GM19043 (cell line): ENCODE measurements at regions not wholly inside any gene's neighbourhood (a gene's known extent, or its start where the extent isn't known, plus 50 kb on each side); places are given as distances from the start of the nearest gene placed in this dataset.
A peak's percentile ranks its signal among the peaks of the same experiment; 100 is the strongest.

Experiments used
- ATAC-seq: cut with Tn5 transposase; IDR thresholded peaks from one replicate; pipeline ENCODE4 v1.9.1; 2021; ENCODE audit warnings: low read depth; ENCODE audit not compliant: unreplicated experiment

DNA sequence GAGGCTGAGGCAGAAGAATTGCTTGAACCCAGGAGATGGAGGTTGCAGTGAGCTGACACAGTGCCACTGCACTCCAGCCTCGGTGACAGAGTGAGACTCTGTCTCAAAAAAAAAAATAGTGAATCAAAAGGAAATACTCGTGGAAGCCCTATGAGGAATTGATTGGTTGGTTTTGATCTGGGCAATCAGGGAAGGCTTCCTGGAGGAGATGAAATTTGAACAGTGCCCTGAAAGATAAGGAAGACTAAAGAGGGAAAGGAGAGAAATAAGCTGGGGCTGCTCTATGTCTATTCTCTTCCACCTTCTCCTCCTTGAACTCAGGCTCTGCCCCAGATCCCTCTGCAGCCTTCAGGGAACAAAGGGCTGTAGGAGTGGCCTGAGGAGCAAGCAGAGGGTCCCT, 54.1 kb downstream of the IRF2BPL start:
- no peak for ATAC-seq

DNA sequence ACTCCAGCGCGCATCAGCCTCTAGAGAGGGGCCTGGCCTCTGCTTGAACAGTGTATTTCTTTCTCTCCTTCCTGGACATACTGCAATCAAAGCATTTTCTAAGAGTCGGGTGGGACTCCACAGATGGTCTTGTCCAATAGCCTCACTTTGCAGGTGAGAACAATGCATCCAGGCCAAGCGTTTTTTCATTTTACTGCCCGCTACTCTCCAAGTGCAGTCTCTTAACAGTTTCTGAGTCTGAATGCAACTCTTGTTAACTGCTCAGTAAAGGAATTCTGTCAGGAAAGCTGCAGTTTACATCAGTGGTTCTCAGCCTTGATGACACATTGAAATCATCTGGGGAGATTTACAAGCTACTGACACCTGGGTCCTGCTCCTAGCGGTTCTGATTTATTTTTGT, 57.0 kb downstream of the IRF2BPL start:
- no peak for ATAC-seq

DNA sequence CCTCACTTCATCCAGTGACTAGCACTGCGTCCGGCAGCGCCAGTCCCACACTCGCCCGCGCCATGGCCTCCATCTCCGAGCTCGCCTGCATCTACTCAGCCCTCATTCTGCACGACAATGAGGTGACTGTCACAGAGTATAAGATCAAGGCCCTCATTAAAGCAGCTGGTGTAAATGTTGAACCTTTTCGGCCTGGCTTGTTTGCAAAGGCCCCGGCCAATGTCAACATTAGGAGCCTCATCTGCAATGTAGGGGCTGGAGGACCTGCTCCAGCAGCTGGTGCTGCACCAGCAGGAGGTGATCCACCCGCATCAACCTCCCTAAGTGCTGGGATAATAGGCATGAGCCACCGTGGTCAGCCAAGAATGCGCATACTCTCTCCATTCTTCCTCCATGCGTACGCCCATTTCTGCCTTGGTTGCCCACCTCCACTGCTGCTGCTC, 59.9 kb downstream of the IRF2BPL start:
- no peak for ATAC-seq

DNA sequence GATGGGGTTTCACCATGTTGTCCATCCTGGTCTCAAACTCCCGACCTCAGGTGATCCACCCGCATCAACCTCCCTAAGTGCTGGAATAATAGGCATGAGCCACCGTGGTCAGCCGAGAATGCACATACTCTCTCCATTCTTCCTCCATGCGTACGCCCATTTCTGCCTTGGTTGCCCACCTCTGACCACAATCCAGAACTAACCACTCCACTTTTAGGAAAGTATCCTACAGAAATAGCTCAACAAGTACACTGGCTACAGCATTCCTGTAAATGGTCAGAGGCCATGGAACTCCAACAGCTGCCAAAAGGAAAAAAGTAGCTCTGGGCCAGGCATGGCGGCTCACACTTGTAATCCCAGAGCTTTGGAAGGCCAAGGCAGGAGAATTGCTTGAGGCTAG, 60.7 kb downstream of the IRF2BPL start:
- no peak for ATAC-seq

DNA sequence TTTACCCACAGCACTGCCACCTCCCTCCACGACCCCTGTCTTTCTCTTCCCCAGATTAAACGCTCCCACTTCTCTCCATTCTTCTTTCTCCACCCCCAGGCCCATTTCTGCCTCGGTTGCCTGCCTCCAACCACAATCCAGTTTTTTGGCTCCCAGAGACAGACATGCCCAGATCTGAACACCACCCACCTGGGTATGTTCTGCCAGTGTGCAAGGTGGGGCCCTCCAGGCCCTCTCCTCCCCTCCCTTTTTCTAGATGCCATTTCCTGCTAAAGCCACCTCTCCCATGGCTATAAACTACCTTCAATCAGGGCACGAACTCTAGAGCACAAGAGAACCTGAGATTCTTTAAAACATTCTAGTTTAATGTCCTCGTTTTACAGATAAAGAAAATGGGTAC, 63.3 kb downstream of the IRF2BPL start:
- ATAC-seq = no peak

DNA sequence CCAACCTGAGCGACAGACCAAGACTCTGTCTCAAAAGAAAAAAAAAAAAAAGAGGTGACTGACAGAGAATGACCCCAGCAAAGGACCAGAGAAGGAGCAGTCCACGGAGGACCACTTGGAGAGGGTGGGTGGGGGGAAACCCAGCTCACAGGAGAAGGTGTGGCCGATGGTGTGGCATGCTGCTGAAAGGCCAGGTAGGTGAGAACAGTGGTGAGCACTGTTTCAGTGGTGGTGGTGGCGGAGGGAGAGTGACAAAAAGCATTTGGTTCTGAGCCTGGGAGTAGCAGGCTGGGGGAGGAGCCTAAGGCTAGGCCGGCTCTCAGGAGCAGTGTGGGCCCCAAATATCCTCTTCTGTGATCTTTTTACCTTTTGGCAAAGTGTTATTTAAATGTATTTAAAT, 63.8 kb downstream of the IRF2BPL start:
- no peak for ATAC-seq

DNA sequence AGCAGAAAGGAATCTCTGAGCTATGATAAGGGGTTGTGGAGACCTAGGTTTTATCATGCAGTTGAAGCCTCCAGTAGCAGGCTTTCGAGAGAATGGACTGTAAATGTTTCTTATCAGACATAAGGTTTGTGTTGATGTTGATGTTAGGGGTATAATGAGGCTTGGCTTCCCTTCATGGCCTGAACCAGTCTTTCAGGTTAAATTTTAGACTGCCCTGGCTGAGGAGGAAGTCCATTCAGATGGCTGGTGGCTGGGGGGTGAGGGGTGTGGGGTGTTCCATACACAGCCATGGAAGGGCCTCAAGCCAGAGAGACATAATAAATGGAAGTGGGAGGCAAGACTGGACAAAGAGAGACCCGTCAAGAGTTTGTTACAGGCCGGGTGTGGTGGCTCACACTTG, 65.1 kb downstream of the IRF2BPL start:
- ATAC-seq = no peak

DNA sequence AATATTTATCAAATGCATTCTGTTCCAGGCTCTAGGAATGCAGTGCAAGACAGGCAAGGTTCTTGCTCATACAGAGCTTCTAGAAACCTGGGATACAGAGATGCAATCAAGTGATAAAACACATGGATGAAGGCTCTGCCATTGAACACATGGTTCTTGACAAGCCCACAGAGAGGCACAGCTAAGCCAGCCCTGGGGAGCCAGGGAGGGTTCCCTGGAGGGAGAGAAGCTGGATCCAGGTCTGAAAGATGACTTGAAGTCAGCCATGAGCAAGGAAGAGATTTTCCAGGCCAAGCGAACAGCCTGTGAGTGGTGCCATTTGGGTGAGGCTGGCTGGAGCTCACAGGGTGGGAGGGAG, 66.2 kb downstream of the IRF2BPL start:
- ATAC-seq = no peak

DNA sequence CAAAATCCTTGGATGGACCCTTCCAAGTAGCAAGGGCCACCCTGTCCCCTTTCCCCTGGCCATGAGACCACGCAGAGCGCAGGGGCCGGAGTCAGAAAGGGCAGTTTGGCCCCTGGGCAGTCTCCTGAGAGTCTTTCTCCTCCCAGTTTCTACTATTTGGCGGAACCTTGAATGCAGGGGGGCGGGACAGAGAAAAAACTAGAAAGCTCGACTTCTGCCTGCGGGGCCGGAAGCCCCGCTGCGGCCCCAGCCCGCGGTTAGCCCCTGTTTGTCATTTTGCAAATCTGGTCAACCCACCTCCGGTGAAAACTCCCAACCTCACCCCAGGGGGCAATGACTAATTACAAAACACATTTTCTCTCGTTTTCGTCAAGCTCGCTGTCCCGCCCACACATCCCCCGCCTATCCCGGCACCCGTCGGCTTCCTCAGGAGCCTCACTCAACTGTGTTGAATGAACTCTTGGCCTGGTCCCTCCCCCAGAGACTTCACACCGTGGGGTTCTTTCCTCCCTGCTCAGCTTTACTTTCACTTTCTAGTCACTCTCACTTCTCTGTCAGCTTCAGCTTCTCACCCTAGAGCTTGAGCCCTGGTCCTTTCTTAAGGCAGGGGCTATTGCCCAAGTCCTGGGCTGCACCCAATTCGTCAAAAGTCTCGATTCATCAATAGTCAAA, 66.7 kb downstream of the IRF2BPL start:
- ATAC-seq = peak; percentile 71

DNA sequence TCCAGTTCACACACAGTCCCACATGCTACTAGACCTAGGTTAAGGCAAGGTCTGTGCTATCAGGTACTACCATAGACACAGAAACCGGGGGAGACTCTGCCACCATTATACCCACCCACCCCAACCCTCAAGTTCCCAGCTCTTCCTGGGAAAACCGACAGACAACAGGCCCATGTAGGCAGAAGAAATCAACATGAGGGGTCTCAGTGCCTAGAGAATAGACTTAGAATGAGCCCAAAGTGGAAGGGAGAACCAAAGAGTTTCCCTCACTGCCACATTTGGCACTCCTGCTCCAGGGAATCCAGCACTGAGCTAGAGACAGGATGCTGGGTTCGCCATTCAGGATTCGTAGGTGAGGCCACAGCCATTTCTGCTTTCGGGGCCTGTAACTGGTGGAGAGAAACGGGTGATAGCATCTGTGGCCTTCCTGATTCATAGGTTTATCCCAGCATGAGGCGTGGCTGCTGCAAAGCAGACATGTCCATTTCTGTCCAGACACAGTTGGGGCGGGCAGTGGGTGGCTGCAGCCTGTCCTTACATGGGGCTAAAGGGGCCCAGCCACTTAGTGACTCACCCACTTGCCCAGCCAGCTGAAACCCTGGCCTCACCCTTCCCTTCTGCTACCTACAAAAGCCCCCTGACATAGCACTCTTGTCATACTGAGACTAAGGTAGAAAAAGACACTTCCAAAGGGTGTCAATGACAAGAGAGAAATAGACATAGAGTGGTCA, 69.4 kb downstream of the IRF2BPL start:
- ATAC-seq = peak; percentile 30

DNA sequence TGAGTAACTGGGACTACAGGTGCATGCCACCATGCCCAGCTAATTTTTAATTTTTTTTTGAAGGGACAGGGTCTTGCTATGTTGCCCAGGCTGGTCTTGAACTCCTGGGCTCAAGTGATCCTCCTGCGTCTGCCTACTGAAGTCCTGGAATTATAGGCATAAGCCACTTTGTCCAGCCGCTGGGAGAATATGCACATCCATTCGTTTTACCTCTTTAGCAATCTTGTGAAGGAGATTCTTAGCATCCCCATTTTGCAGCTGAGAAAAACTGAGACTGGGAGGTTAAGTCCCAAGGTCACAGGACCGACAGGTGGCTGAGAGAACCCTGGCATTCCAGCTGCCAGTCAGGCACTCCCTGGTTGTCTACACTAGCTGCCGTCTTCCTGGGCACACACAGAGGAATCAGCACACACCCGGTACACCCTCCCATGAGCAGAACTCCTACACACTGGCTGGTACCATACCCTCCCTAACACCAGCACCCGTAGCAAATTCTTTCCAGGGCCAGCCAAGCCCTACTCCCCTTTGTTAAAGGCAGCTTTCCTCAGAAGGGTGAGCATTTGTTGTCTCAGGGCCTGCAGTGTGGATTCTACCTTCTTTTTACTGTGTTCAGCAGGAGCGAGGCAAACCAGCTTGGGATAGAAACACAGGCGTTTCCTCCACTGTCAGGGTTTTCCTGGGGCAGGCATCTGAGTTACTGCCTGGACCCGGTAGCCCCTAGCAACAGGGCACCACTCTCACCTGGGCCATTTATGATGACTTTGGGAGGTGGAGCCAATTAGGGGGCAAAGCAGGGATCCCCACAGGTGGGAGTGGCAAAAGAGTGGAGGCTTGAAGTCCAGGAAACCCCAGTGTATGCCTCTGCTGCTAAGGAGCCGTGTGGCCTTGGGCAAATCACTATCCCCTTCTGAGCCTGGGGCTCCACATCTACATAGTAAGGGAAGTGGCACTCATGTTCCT, 70.2 kb downstream of the IRF2BPL start:
- no peak for ATAC-seq

DNA sequence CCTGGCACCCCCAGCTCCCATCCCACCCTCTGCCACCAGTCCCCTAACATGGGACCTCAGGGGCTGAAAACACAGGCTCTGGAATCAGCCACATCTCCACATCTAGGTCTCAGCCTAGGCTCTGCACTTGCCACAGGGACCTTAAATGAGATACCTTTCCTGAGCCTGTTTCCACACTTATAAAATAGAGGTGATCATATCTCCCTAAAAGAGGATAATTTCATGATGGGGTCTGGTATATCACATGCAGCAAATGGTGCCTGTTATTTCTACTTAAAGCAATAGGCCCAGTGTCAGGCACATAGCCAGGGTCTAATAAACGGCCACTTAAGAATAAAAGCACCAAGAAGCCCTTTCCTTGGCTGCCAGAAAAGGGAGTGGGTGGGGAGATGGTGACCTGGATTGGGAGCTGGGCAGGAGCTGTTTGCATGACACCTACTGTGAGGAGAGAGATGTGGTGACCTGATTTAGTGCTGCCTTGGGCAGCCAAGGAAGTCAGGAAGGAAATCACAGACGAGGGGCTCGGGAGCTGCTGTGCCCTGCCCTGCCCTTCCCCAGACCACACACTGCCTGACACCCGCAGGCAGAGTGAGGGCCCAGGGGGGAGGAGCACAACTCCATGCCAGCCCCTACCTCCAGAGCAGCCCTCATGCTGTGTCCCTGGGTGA, 71.2 kb downstream of the IRF2BPL start:
- no peak for ATAC-seq

DNA sequence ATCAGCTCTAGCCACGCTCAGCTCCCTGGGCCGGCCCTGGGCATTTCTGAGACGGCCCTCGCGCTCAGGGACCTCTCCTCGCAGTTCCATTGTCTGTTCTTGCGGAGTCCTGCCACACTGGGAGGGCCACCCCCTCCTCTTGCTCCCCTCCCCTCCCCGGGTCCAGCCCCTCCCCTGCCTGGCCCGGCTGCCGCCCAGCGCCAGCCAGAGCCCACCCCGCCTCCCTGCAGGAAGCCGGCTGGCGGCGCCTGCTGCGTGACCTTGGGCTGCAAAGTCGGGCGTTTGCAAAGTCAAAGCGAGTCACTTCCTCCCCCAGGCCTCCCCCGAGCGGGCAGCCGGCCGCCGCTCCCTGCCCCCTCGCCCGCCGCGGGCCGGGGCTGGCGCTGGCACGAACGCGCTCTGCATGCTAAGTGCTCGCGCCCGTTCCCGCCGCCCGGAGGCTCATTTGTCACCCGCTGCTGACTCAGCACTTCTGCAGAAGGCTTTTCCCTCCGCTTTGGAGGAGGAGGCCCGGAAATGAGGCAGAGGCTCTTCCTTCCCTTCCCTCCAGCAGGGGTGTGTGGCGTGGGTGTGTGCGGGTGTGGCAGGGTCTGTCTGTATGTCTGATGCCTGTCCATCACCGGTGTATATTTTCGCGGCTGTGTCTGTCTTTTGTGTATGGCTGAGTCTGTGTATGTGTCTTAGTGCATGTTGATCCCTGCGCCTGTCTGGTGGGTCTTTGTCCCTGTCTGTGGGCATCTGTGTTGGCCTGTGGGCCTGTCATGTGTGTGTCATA, 72.0 kb downstream of the IRF2BPL start:
- ATAC-seq = peak; percentile 27

DNA sequence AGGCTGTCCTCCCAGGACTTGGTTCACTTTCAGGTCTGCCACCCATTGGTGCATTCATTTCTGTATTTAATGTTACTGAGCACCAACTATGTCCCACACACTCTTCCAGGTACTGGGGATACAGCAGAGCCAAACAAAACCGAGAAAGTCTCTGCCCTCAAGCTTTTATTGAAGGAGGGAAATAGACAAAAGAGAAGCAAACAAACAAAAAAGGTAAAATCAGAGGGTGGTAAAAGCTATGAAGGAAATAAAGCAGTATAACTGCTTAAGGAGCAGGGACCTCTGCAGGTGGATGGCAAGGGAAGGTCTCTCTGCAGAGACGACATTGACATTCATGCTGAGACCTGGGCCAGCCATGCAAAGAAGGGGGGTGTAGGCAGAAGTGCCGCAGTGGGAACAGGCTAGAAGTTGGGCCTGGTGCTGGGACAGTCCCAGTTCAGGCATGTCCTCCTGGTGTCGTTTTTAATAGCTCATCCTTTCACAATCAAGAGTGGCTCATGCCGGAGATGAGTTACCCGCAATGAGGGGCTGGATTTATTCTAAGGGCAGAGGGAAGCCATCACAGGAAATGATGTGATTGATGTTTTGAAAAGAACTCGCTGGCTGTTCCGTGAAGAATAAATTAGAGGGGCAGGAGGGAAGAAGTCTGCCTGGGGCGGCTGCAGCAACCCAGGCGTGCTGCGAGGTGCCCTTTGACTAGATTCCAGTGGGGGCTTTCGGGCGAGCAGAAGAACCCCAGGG, 72.8 kb downstream of the IRF2BPL start:
- ATAC-seq = peak; percentile 36

DNA sequence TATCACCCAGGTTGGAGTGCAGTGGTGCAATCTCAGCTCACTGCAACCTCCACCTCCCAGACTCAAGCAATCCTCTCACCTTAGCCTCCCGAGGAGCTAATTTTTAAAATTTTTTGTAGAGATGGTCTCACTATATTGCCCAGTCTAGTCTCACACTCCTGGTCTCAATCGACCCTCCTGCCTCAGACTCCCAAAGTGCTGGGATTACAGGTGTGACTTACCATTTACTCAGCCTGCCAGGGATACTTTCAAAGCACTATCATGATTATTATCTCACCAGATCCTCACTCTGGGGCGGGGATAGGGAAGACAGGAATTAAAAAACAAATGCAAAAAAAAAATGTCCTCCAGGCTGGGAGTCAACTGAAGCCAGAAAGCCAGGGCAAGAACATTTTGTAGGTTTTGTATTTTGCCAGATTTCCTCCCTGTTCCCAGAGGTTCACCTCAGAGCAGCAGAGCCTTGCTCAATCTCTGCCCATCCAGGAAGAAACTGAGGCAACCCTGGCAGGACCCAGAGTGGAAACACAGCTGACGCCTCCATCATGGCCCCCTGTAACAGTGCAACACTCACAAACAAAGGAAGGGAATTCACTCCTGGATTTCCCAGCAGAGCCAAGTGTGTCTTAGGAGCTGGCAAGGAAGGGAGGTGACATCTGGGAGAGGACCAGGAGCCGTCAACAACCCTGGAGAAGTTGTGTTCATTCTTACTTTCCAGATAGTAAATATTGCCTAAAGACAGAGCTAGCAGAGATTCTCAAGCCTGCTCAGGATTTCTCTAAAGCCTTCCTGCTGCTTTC, 73.9 kb downstream of the IRF2BPL start:
- ATAC-seq = no peak

DNA sequence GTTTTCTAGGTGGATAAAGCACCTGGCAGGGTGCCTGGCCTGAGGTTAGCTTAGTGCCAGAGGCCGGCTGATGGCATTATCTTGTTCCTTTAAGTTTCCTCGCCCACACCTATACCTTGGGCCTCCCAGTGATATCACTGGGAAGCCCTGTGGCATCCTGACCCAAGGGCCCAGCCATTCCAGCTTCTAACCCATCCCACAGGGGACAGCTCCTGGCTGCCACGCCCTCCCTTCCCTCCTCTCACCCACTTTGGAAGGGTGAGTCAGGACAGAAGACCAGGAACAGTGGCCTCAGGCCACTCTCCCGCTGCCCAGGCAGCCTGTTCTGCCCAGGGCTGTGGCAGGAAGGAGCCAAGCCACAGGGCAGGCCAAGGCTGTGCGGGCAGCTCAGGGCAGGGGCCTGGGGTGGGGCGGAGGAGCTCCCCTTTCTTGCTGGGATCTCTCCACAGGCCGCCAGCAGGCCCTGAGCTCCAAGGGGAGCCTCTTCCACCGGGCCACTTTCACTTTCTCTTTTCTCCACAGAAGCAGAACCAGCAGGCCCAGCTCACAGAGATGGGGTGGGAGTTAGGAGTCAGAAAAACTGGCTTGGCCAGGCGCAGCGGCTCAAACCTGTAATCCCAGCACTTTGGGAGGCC, 75.1 kb downstream of the IRF2BPL start:
- ATAC-seq = no peak

DNA sequence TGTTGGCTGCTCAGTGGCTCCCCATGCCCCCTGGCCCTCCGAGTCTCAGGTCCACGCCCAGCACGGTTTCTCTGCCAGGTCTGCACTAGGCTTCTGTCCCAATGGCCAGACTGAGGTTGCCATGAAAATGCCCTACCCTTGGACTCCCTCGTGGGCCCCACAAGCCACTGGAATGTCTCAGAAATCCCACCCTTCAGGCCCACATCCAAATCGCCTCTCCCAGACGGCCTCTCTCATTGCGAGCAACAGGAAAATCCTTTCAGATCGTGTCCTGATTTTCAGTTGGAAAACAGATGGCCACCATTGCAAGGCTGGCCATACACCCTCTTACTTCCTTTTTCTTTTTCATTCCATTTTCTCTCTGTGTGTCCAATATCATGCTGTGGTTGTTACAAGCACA, 77.3 kb downstream of the IRF2BPL start:
- no peak for ATAC-seq
